Sigmoid colon (tissue), 6 donors: ENCODE measurements at regions not wholly inside any gene's neighbourhood (a gene's known extent, or its start where the extent isn't known, plus 50 kb on each side); places are given as distances from the start of the nearest gene placed in this dataset.

ENCODE experiments used
- DNase-seq: peaks from one replicate; pipeline ENCODE4 v3.0.0-alpha.2; 2019
- H3K27ac ChIP-seq, 4 donors: fragments of 200-600 bp; sonication (generic); one replicate each; pipeline ENCODE4 v1.5.1; 2016 to 2019; ENCODE audit warnings: mild to moderate bottlenecking in 1 of 4
- H3K27me3 ChIP-seq, 3 donors: fragments of 200-600 bp; sonication (generic); one replicate each; pipeline ENCODE4 v1.5.1; 2019; ENCODE audit warnings: mild to moderate bottlenecking in 1 of 3
- H3K36me3 ChIP-seq, 4 donors: fragments of 200-600 bp; sonication (generic); one replicate each; pipeline ENCODE4 v1.5.1; 2016 to 2019
- H3K4me1 ChIP-seq, 4 donors: fragments of 200-600 bp; sonication (generic); one replicate each; pipeline ENCODE4 v1.5.1; 2017 to 2019
- H3K4me3 ChIP-seq, 4 donors: fragments of 200-600 bp; sonication (generic); one replicate each; pipeline ENCODE4 v1.5.1; 2017 to 2019; ENCODE audit warnings: mild to moderate bottlenecking in 2 of 4, moderate library complexity in 1 of 4
- H3K9me3 ChIP-seq, 4 donors: fragments of 200-600 bp in 3 of 4; sonication (generic) in 3 of 4; one replicate each; pipeline versions ENCODE4 v1.5.1 to v1.6.1; 2013 to 2019
- CTCF ChIP-seq, 4 experiments: fragments of 450-650 bp in 3 of 4; fragments of 200-600 bp in 1 of 4; IDR thresholded peaks; one replicate each; pipeline ENCODE4 v1.5.1; 2016 to 2019; ENCODE audit warnings: antibody characterized with exemption in 4 of 4, mild to moderate bottlenecking in 3 of 4, moderate library complexity in 2 of 4
- EP300 ChIP-seq, 4 donors: sonication (generic); formaldehyde crosslinking; IDR thresholded peaks; one replicate each; pipeline ENCODE4 v1.6.1; 2017; ENCODE audit warnings: antibody characterized with exemption in 4 of 4
- POLR2A ChIP-seq, 2 donors: fragments of 450-650 bp; IDR thresholded peaks; one replicate each; pipeline ENCODE4 v1.6.1; 2016; ENCODE audit warnings: antibody characterized with exemption in 2 of 2, mild to moderate bottlenecking in 2 of 2, moderate library complexity in 2 of 2
- POLR2AphosphoS5 ChIP-seq, 4 donors: sonication (generic); formaldehyde crosslinking; IDR thresholded peaks; one replicate each; pipeline ENCODE4 v1.6.1; 2017; ENCODE audit warnings: antibody characterized with exemption in 4 of 4
- WGBS, 2 donors: extraction: QIAGEN DNeasy Blood & Tissue Kit; methylation state at CpG; one replicate each; pipeline ENCODE4 v1.1.7; 2013; 5-methylcytosine and 5-hydroxymethylcytosine counted together
- intact Hi-C: fragments of 100-400 bp; cut with DNase I; formaldehyde crosslinking; loops from one replicate; pipeline ENCODE4 v1.15.1; 2023
- donor health status: healthy with polysubstance abuse.
- donor health status: healthy.

GRCh38 chr13:79124183-79124582 lies 281.9 kb downstream of the RBM26 start:
- Histone ChIP-seq H3K9me3 (no peaks in the 10 kb centered on the region), H3K27me3 (no peaks in the 10 kb centered on the region), H3K4me3 (no peak overlapping the region), H3K4me1 (no peaks in the 10 kb centered on the region), H3K27ac (no peak overlapping the region), H3K36me3 (no peaks in the 10 kb centered on the region)
- 94 to 96% methylated on average over 2 of the region's 2 CpGs for WGBS, 2 donors
- intact Hi-C loops = no loop called here
- no peak for DNase-seq
- no peak for TF ChIP-seq POLR2A (IDR thresholded peaks at IDR 0.05)
- TF ChIP-seq EP300 (IDR thresholded peaks at IDR 0.05) = no peak
- TF ChIP-seq POLR2AphosphoS5 (IDR thresholded peaks at IDR 0.05) = no peak
- TF ChIP-seq CTCF (IDR thresholded peaks at IDR 0.05) = no peak

GRCh38 chr13:79121286-79121685 lies 284.8 kb downstream of the RBM26 start:
- intact Hi-C loops = no loop called here
- TF ChIP-seq EP300 (IDR thresholded peaks at IDR 0.05) (no peak), POLR2AphosphoS5 (IDR thresholded peaks at IDR 0.05) (no peak), POLR2A (IDR thresholded peaks at IDR 0.05) (no peak), CTCF (IDR thresholded peaks at IDR 0.05) (no peak)
- Histone ChIP-seq H3K27ac (no peak overlapping the region), H3K36me3 (no peaks in the 10 kb centered on the region), H3K4me1 (no peaks in the 10 kb centered on the region), H3K9me3 (no peaks in the 10 kb centered on the region), H3K4me3 (no peak overlapping the region), H3K27me3 (no peaks in the 10 kb centered on the region)
- DNase-seq = no peak
- WGBS, 2 donors = 62 to 69% methylated on average over 4 of the region's 4 CpGs

GRCh38 chr13:79119578-79120107 lies 286.4 kb downstream of the RBM26 start:
- WGBS, 2 donors = 91 to 93% methylated on average over 34 of the region's 34 CpGs
- Histone ChIP-seq H3K9me3 (no peaks in the 10 kb centered on the region), H3K27me3 (no peaks in the 10 kb centered on the region), H3K4me3 (no peak overlapping the region), H3K27ac (no peak overlapping the region), H3K36me3 (no peaks in the 10 kb centered on the region), H3K4me1 (no peaks in the 10 kb centered on the region)
- intact Hi-C loops = no loop called here
- peak; percentile 59 for DNase-seq
- TF ChIP-seq POLR2A (IDR thresholded peaks at IDR 0.05) = no peak
- TF ChIP-seq EP300 (IDR thresholded peaks at IDR 0.05) = no peak
- no peak for TF ChIP-seq CTCF (IDR thresholded peaks at IDR 0.05)
- TF ChIP-seq POLR2AphosphoS5 (IDR thresholded peaks at IDR 0.05) = no peak

- DNase-seq = no peak
- H3K36me3 ChIP-seq = no peaks in the 10 kb centered on the region
- TF ChIP-seq POLR2A (IDR thresholded peaks at IDR 0.05) (no peak), CTCF (IDR thresholded peaks at IDR 0.05) (no peak), POLR2AphosphoS5 (IDR thresholded peaks at IDR 0.05) (no peak), EP300 (IDR thresholded peaks at IDR 0.05) (no peak)
Measured at GRCh38 chr13:79112016-79112415, 294.0 kb downstream of the RBM26 start.

More at GRCh38 chr13:79112016-79112415, 294.0 kb downstream of the RBM26 start:
- Histone ChIP-seq H3K4me1 (no peaks in the 10 kb centered on the region), H3K4me3 (no peak overlapping the region), H3K27ac (no peak overlapping the region), H3K9me3 (no peaks in the 10 kb centered on the region), H3K27me3 (no peaks in the 10 kb centered on the region)
- intact Hi-C loops = no loop called here
